CD4-positive, alpha-beta memory T cell (primary cell): ENCODE measurements at regions not wholly inside any gene's neighbourhood (a gene's known extent, or its start where the extent isn't known, plus 50 kb on each side); places are given as distances from the start of the nearest gene placed in this dataset.

Experiments
- CTCF ChIA-PET: fragments of 350-600 bp; sonication (Branson Sonifier 250); formaldehyde crosslinking; loops from one replicate; lab custom pipeline; 2021; ENCODE audit warnings: inconsistent platforms; ENCODE audit not compliant: partially characterized antibody; lab: Charles Lee
- POLR2A ChIA-PET: fragments of 350-600 bp; sonication (Branson Sonifier 250); formaldehyde crosslinking; loops from one replicate; lab custom pipeline; 2021; ENCODE audit not compliant: partially characterized antibody; lab: Charles Lee
- DNase-seq, 5 donors: peaks; one replicate each; pipeline versions ENCODE4 v3.0.0 to v3.0.0-alpha.2; 2020 to 2022; ENCODE audit warnings: mixed read lengths in 1 of 5
- H3K27ac ChIP-seq: one replicate; pipeline ENCODE4 v1.7.0; 2013; ENCODE audit warnings: low read depth, low read length
- H3K27me3 ChIP-seq: 2 replicates; pipeline ENCODE4 v1.7.0; 2013; ENCODE audit warnings: mild to moderate bottlenecking, low read length, moderate library complexity; ENCODE audit not compliant: insufficient read depth
- H3K36me3 ChIP-seq: 2 replicates; pipeline ENCODE4 v1.7.0; 2013; ENCODE audit warnings: mild to moderate bottlenecking, low read length, moderate library complexity; ENCODE audit not compliant: insufficient read depth
- H3K4me1 ChIP-seq: 2 replicates; pipeline ENCODE4 v1.7.0; 2013; ENCODE audit warnings: mild to moderate bottlenecking, low read length, moderate library complexity; ENCODE audit not compliant: insufficient read depth
- H3K4me3 ChIP-seq, 2 donors: one replicate each; pipeline ENCODE4 v1.7.0; 2013; ENCODE audit warnings: low read length in 2 of 2, mild to moderate bottlenecking in 1 of 2
- H3K9me3 ChIP-seq, 2 donors: one replicate each; pipeline ENCODE4 v1.7.0; 2013; ENCODE audit warnings: low read length in 2 of 2, control low read depth in 1 of 2; ENCODE audit not compliant: control insufficient read depth in 1 of 2
- H3K27ac Mint-ChIP-seq, 7 donors: one replicate each; pipeline ENCODE4 v1.8.0; 2020 to 2021; ENCODE audit warnings: mixed read lengths in 7 of 7, mild to moderate bottlenecking in 6 of 7, inconsistent platforms in 3 of 7, moderate library complexity in 3 of 7
- H3K27me3 Mint-ChIP-seq, 2 donors: one replicate each; pipeline ENCODE4 v1.8.0; 2020 to 2021; ENCODE audit warnings: mixed read lengths in 2 of 2
- H3K36me3 Mint-ChIP-seq, 2 donors: one replicate each; pipeline ENCODE4 v1.8.0; 2020 to 2021; ENCODE audit warnings: mixed read lengths in 2 of 2, inconsistent platforms in 1 of 2, mild to moderate bottlenecking in 1 of 2
- H3K4me1 Mint-ChIP-seq, 4 donors: one replicate each; pipeline ENCODE4 v1.8.0; 2020 to 2021; ENCODE audit warnings: mixed read lengths in 4 of 4, mild to moderate bottlenecking in 1 of 4
- H3K4me3 Mint-ChIP-seq, 8 donors: one replicate each; pipeline ENCODE4 v1.8.0; 2020 to 2021; ENCODE audit warnings: mixed read lengths in 8 of 8, mild to moderate bottlenecking in 7 of 8, moderate library complexity in 6 of 8, inconsistent platforms in 3 of 8
- H3K9me3 Mint-ChIP-seq, 8 donors: one replicate each; pipeline ENCODE4 v1.8.0; 2020 to 2021; ENCODE audit warnings: mixed read lengths in 8 of 8, mild to moderate bottlenecking in 5 of 8, inconsistent platforms in 3 of 8, moderate library complexity in 1 of 8
- intact Hi-C: fragments of 100-400 bp; cut with micrococcal nuclease; formaldehyde crosslinking; loops from one replicate; pipeline ENCODE4 v1.15.1; 2023

- Histone ChIP-seq H3K9me3 (no peaks in the 10 kb centered on the region), H3K36me3 (no peaks in the 10 kb centered on the region), H3K4me1 (no peaks in the 10 kb centered on the region), H3K27ac (no peak overlapping the region), H3K27me3 (no peaks in the 10 kb centered on the region), H3K4me3 (no peak overlapping the region)
- CTCF ChIA-PET, result no interaction called here
- Mint-ChIP-seq H3K27me3 (no peaks in the 10 kb centered on the region), H3K27ac (no peak overlapping the region), H3K4me1 (no peaks in the 10 kb centered on the region), H3K36me3 (no peaks in the 10 kb centered on the region), H3K4me3 (no peak overlapping the region), H3K9me3 (peaks cover 0 to 14% (median 3%) of the 10 kb centered on the region in 8 donors)
- POLR2A ChIA-PET, result no interaction called here
- DNase-seq, result no peak
- intact Hi-C loops, result no loop called here
These were observed 310.5 kb upstream of the GIMD1 start for GRCh38 chr4:106679063-106679462.

DNA sequence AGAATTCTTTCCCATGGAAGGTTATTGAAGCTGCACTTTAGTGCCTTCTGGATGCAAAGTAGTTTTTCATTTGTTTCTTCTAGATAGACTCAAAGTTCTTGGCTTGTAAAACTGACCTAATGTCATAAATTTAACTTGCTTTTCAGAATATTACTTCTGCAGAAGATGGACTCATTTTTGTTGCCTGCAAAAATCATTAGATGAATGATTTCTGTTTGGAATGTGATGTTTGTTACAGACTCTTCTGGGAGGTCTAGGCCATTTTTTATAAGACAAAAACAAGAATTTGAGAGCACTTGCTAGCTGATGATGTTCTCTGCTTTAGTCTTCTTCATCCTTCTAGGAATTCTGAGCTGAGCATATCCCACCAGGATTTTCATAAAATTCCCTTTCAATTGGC is 308.6 kb upstream of the GIMD1 start:
- CTCF ChIA-PET, result no interaction called here
- no peak for DNase-seq
- H3K27ac ChIP-seq, result no peak overlapping the region
- no peaks in the 10 kb centered on the region for H3K4me1 ChIP-seq
- POLR2A ChIA-PET, result no interaction called here
- Mint-ChIP-seq H3K27ac (no peak overlapping the region), H3K4me1 (no peaks in the 10 kb centered on the region), H3K4me3 (no peak overlapping the region), H3K9me3 (peaks cover 0 to 13% (median 8%) of the 10 kb centered on the region in 8 donors), H3K27me3 (no peaks in the 10 kb centered on the region), H3K36me3 (no peaks in the 10 kb centered on the region)
- no peak overlapping the region for H3K4me3 ChIP-seq
- no peaks in the 10 kb centered on the region for H3K27me3 ChIP-seq
- H3K36me3 ChIP-seq, result no peaks in the 10 kb centered on the region
- intact Hi-C loops, result no loop called here
- H3K9me3 ChIP-seq, result no peaks in the 10 kb centered on the region

DNA sequence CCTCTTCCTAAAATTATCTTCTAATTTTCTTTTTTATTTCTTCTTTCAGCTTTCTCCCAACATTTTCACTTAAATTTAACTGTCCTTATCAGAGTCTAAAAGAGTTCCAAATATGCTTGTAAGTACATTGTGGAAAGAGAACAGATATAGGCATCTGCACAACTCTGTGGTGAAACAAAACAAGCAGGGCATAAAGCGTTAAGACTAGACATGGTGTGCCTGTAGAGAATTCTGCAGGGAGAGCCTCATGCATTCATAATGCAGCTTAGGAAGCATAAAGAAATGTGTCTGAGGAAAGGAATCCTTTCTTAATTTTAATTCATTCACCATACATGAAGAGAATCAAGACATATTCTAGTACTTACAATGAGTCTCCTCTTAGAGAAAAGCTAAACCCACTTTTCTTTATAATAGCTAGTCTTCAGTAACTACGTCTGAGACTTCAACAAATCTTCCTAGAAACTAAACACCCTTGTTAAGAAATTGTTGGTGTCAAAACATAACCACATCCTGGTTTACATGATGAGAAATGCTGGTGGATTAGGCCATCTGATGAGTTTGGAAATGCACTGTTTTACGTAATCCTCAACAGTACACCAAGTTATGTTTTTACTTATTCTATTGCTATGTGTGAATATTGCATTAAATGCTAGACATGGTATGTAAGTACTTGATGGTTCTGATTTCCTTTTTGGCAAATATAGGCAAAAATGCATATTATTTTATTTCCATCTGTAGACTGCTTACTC is 307.8 kb upstream of the GIMD1 start:
- Histone ChIP-seq H3K4me3 (no peak overlapping the region), H3K9me3 (no peaks in the 10 kb centered on the region), H3K4me1 (no peaks in the 10 kb centered on the region), H3K36me3 (no peaks in the 10 kb centered on the region), H3K27me3 (no peaks in the 10 kb centered on the region), H3K27ac (no peak overlapping the region)
- POLR2A ChIA-PET, result no interaction called here
- H3K27me3 Mint-ChIP-seq, result no peaks in the 10 kb centered on the region
- DNase-seq, result no peak
- H3K27ac Mint-ChIP-seq, result peak overlapping the region in 1 of 7 donors; percentile 41
- H3K36me3 Mint-ChIP-seq, result no peaks in the 10 kb centered on the region
- CTCF ChIA-PET, result no interaction called here
- H3K4me3 Mint-ChIP-seq, result no peak overlapping the region
- intact Hi-C loops, result no loop called here
- no peaks in the 10 kb centered on the region for H3K4me1 Mint-ChIP-seq
- H3K9me3 Mint-ChIP-seq, result peaks cover 0 to 10% (median 6%) of the 10 kb centered on the region in 8 donors

DNA sequence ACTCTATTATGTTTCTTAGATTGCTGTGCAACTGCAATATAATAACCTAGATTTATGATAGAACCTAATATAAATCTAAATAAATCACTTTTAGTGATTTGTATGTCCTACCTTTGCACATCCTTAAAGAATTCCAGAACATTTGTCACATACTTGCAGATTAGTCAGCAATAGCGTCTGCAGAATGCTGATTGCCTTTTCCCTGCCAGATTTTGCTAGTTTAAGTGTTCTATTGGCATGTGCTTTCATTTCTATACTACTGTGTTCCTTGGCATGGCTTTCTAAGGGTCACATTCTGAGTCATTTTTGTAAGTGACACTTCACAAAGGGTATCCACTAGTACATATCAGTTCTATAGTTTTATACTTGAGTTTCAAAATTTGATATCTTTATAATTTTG is 303.1 kb upstream of the GIMD1 start:
- no peaks in the 10 kb centered on the region for H3K36me3 Mint-ChIP-seq
- no peak overlapping the region for H3K27ac Mint-ChIP-seq
- Histone ChIP-seq H3K27ac (no peak overlapping the region), H3K4me1 (no peaks in the 10 kb centered on the region), H3K36me3 (no peaks in the 10 kb centered on the region), H3K4me3 (no peak overlapping the region), H3K27me3 (no peaks in the 10 kb centered on the region), H3K9me3 (no peaks in the 10 kb centered on the region)
- no peak for DNase-seq
- intact Hi-C loops, result no loop called here
- no peak overlapping the region for H3K4me3 Mint-ChIP-seq
- H3K4me1 Mint-ChIP-seq, result no peaks in the 10 kb centered on the region
- ChIA-PET CTCF (no interaction called here), POLR2A (no interaction called here)
- peaks cover 0 to 15% (median 8%) of the 10 kb centered on the region in 8 donors for H3K9me3 Mint-ChIP-seq
- H3K27me3 Mint-ChIP-seq, result peaks cover 0 to 2% of the 10 kb centered on the region in 2 donors

DNA sequence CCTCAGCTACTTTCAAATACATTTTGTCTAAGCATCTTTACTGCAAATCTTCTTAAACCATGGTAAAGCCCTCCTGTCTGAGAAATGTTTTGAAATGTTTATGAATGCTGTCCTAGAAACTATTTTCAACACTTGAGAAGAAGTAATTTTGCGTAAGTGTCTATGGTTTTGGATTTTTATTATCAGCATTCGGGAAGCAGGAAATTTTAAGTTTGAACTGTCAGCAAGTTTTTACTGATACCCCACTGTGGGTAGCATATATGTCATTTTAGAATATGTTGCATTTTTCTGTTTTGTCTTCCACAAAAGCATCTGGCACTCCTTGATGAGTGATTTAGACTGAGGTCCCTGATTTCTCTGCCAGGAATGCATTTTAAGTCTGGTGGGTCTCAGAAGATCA is 302.4 kb upstream of the GIMD1 start:
- H3K36me3 ChIP-seq, result no peaks in the 10 kb centered on the region
- intact Hi-C loops, result no loop called here
- H3K36me3 Mint-ChIP-seq, result no peaks in the 10 kb centered on the region
- POLR2A ChIA-PET, result no interaction called here
- H3K27me3 ChIP-seq, result no peaks in the 10 kb centered on the region
- H3K9me3 ChIP-seq, result no peaks in the 10 kb centered on the region
- CTCF ChIA-PET, result no interaction called here
- no peaks in the 10 kb centered on the region for H3K4me1 Mint-ChIP-seq
- H3K4me1 ChIP-seq, result no peaks in the 10 kb centered on the region
- peaks cover 0 to 2% of the 10 kb centered on the region in 2 donors for H3K27me3 Mint-ChIP-seq
- H3K27ac ChIP-seq, result no peak overlapping the region
- H3K27ac Mint-ChIP-seq, result no peak overlapping the region
- no peak overlapping the region for H3K4me3 Mint-ChIP-seq
- peaks cover 0 to 15% (median 8%) of the 10 kb centered on the region in 8 donors for H3K9me3 Mint-ChIP-seq
- no peak for DNase-seq
- no peak overlapping the region for H3K4me3 ChIP-seq

DNA sequence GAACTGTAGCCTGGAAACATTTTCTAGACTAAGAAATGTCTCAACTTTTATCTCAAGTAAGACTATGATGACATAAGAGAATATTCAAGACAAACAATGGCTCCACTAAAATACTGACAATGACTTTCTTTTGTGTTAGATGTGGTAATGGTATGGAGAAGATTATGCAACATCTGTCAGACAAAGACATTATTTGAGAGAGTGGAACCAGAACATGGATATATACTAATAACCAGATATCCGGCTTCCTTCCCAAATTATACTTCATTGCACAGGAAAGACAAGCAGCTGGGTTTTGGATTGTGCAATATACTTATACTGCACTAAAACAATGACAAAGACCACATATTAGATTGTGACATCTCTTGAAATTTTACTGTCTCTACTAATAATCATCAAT is 290.8 kb upstream of the GIMD1 start:
- H3K27ac Mint-ChIP-seq, result no peak overlapping the region
- H3K36me3 ChIP-seq, result no peaks in the 10 kb centered on the region
- H3K4me1 ChIP-seq, result no peaks in the 10 kb centered on the region
- H3K36me3 Mint-ChIP-seq, result no peaks in the 10 kb centered on the region
- H3K9me3 Mint-ChIP-seq, result peaks cover 0 to 5% (median 0%) of the 10 kb centered on the region in 8 donors
- DNase-seq, result no peak
- H3K4me3 Mint-ChIP-seq, result no peak overlapping the region
- intact Hi-C loops, result no loop called here
- no peaks in the 10 kb centered on the region for H3K27me3 ChIP-seq
- no peaks in the 10 kb centered on the region for H3K27me3 Mint-ChIP-seq
- H3K27ac ChIP-seq, result no peak overlapping the region
- H3K4me3 ChIP-seq, result no peak overlapping the region
- ChIA-PET POLR2A (no interaction called here), CTCF (no interaction called here)
- no peaks in the 10 kb centered on the region for H3K9me3 ChIP-seq
- no peaks in the 10 kb centered on the region for H3K4me1 Mint-ChIP-seq

DNA sequence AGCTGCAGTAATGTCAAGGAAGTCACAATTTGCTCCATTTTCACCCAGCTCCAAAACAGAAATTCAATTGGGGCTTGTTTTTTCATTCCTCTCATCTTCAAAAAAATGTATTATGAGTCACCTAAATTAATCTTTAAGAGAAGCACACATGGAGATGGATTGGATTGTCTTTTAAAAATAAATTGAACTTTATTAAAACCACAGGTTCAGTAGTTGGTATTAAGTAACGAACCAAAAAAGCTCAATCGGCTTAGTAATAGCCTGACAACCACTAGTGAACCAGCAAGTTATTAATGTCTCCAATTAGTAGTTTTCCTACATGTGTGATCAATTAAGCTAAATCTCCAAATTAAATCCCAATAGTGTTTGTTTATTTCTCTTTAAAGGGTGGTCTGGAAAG is 283.5 kb upstream of the GIMD1 start:
- intact Hi-C loops, result no loop called here
- H3K27me3 Mint-ChIP-seq, result no peaks in the 10 kb centered on the region
- ChIA-PET POLR2A (no interaction called here), CTCF (no interaction called here)
- H3K9me3 Mint-ChIP-seq, result peaks cover 0 to 3% (median under 1%) of the 10 kb centered on the region in 8 donors
- H3K27ac Mint-ChIP-seq, result no peak overlapping the region
- no peaks in the 10 kb centered on the region for H3K4me1 Mint-ChIP-seq
- DNase-seq, result no peak
- Histone ChIP-seq H3K4me1 (no peaks in the 10 kb centered on the region), H3K9me3 (no peaks in the 10 kb centered on the region), H3K36me3 (no peaks in the 10 kb centered on the region), H3K27ac (no peak overlapping the region), H3K27me3 (no peaks in the 10 kb centered on the region), H3K4me3 (no peak overlapping the region)
- no peak overlapping the region for H3K4me3 Mint-ChIP-seq
- no peaks in the 10 kb centered on the region for H3K36me3 Mint-ChIP-seq
